ENCODE measurements at regions not wholly inside any gene's neighbourhood (a gene's known extent, or its start where the extent isn't known, plus 50 kb on each side); places are given as distances from the start of the nearest gene placed in this dataset.

GRCh38 chr12:67582238-67582834 is 66.2 kb upstream of the DYRK2 start:
- Histone ChIP-seq H3K9ac (ENCODE audit: low read depth, low read length) (no peak overlapping the region), H3K79me2 (ENCODE audit: insufficient read depth, low read length) (no peaks in the 10 kb centered on the region), H3K9me3 (ENCODE audit: insufficient read depth, low read length, severe bottlenecking) (no peaks in the 10 kb centered on the region), H2AFZ (ENCODE audit: low read depth, low read length) (no peak overlapping the region), H4K20me1 (ENCODE audit: insufficient read depth, low read length) (no peaks in the 10 kb centered on the region), H3K27me3 (ENCODE audit: insufficient read depth, low read length, poor library complexity) (no peaks in the 10 kb centered on the region), H3K4me1 (ENCODE audit: insufficient read depth, low read length) (peaks cover 30% of the 10 kb centered on the region), H3K27ac (ENCODE audit: low read length) (no peak overlapping the region), H3K36me3 (ENCODE audit: insufficient read depth, low read length) (no peaks in the 10 kb centered on the region), H3K4me3 (ENCODE audit: low read depth in 1 of 2, low read length in 2 of 2) (no peak overlapping the region), H3K4me2 (ENCODE audit: insufficient read depth, low read length) (no peak overlapping the region)
- ATAC-seq (ENCODE audit: insufficient read depth, low read depth), result no peak
- no peak for DNase-seq
- TF ChIP-seq CTCF (IDR thresholded peaks at IDR 0.05; ENCODE audit: borderline replicate concordance, extremely low read depth, low read length, poor library complexity, severe bottlenecking), result no peak
- TF ChIP-seq EZH2 (IDR thresholded peaks at IDR 0.05; ENCODE audit: borderline replicate concordance, low read depth, low read length, severe bottlenecking), result no peak

GRCh38 chr12:67582844-67583243 is 65.7 kb upstream of the DYRK2 start:
- no peak overlapping the region for H3K4me3 ChIP-seq (ENCODE audit: low read depth in 1 of 2, low read length in 2 of 2)
- DNase-seq, result no peak
- TF ChIP-seq EZH2 (IDR thresholded peaks at IDR 0.05; ENCODE audit: borderline replicate concordance, low read depth, low read length, severe bottlenecking), result no peak
- no peak for TF ChIP-seq CTCF (IDR thresholded peaks at IDR 0.05; ENCODE audit: borderline replicate concordance, extremely low read depth, low read length, poor library complexity, severe bottlenecking)
- peaks cover 30% of the 10 kb centered on the region for H3K4me1 ChIP-seq (ENCODE audit: insufficient read depth, low read length)
- no peaks in the 10 kb centered on the region for H4K20me1 ChIP-seq (ENCODE audit: insufficient read depth, low read length)
- H3K36me3 ChIP-seq (ENCODE audit: insufficient read depth, low read length), result no peaks in the 10 kb centered on the region
- H3K9me3 ChIP-seq (ENCODE audit: insufficient read depth, low read length, severe bottlenecking), result no peaks in the 10 kb centered on the region
- ATAC-seq (ENCODE audit: insufficient read depth, low read depth), result no peak
- no peak overlapping the region for H3K4me2 ChIP-seq (ENCODE audit: insufficient read depth, low read length)
- H2AFZ ChIP-seq (ENCODE audit: low read depth, low read length), result no peak overlapping the region
- no peaks in the 10 kb centered on the region for H3K79me2 ChIP-seq (ENCODE audit: insufficient read depth, low read length)
- no peak overlapping the region for H3K27ac ChIP-seq (ENCODE audit: low read length)
- no peak overlapping the region for H3K9ac ChIP-seq (ENCODE audit: low read depth, low read length)
- H3K27me3 ChIP-seq (ENCODE audit: insufficient read depth, low read length, poor library complexity), result no peaks in the 10 kb centered on the region

GRCh38 chr12:67586951-67587350 is 61.6 kb upstream of the DYRK2 start:
- Histone ChIP-seq H3K9me3 (ENCODE audit: insufficient read depth, low read length, severe bottlenecking) (no peaks in the 10 kb centered on the region), H3K4me1 (ENCODE audit: insufficient read depth, low read length) (peaks cover 24% of the 10 kb centered on the region), H4K20me1 (ENCODE audit: insufficient read depth, low read length) (no peaks in the 10 kb centered on the region), H3K27me3 (ENCODE audit: insufficient read depth, low read length, poor library complexity) (no peaks in the 10 kb centered on the region), H3K4me3 (ENCODE audit: low read depth in 1 of 2, low read length in 2 of 2) (no peak overlapping the region), H2AFZ (ENCODE audit: low read depth, low read length) (no peak overlapping the region), H3K4me2 (ENCODE audit: insufficient read depth, low read length) (no peak overlapping the region), H3K36me3 (ENCODE audit: insufficient read depth, low read length) (no peaks in the 10 kb centered on the region), H3K27ac (ENCODE audit: low read length) (no peak overlapping the region), H3K9ac (ENCODE audit: low read depth, low read length) (no peak overlapping the region), H3K79me2 (ENCODE audit: insufficient read depth, low read length) (no peaks in the 10 kb centered on the region)
- ATAC-seq (ENCODE audit: insufficient read depth, low read depth), result no peak
- TF ChIP-seq CTCF (IDR thresholded peaks at IDR 0.05; ENCODE audit: borderline replicate concordance, extremely low read depth, low read length, poor library complexity, severe bottlenecking) (no peak), EZH2 (IDR thresholded peaks at IDR 0.05; ENCODE audit: borderline replicate concordance, low read depth, low read length, severe bottlenecking) (no peak)
- no peak for DNase-seq
